ENCODE measurements at regions not wholly inside any gene's neighbourhood (a gene's known extent, or its start where the extent isn't known, plus 50 kb on each side); places are given as distances from the start of the nearest gene placed in this dataset.

DNA sequence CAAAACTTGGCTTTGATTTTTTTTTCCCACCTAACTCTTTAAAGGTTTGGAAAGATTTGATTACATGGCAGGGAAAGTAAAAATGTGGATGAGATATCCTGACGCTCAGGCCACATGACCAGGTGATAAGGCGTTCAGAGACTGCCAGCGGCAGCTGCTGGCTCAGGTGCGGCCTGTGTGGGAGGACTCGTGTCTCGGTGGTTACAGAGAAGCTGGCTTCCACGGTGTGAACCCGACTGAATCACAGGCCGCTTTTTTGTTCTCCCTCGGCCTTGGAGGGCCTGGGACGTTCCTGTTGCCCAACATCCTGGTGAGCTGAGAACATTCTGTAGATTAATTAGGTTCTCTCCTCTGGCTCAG lies 124.2 kb upstream of the ZNF516 start:
- no peak overlapping the region for H3K9ac ChIP-seq (ENCODE audit: extremely low read depth, insufficient read length, low read length)
- no peak overlapping the region for H2AFZ ChIP-seq (ENCODE audit: low read length)
- H3K4me3 Mint-ChIP-seq, result peak overlapping the region; percentile 67 to 74; a peak in 2 of 5 replicates
- DNase-seq, result no peak
- no peak overlapping the region for H4K5ac ChIP-seq (ENCODE audit: insufficient read length, low read depth, low read length)
- peaks cover 64 to 66% of the 10 kb centered on the region in 2 experiments for H3K4me1 Mint-ChIP-seq
- H3K9me3 Mint-ChIP-seq, result no peaks in the 10 kb centered on the region; a peak in 1 of 5 replicates
- no peak overlapping the region for H3T11ph ChIP-seq (ENCODE audit: low read length)
- peaks cover 44% of the 10 kb centered on the region for H3K27me3 Mint-ChIP-seq (ENCODE audit: low read depth)
- 0 out of 7 replicates have a peak, but pooled peaks cover 0 to 4% (median 0%) of the 10 kb centered on the region in 3 experiments for H3K36me3 Mint-ChIP-seq (ENCODE audit: insufficient read depth in 1 of 3, low read depth in 3 of 3)
- H2BK12ac ChIP-seq (ENCODE audit: insufficient read length, low read depth, low read length), result no peak overlapping the region
- no peak overlapping the region for H2BK5ac ChIP-seq (ENCODE audit: insufficient read length, low read length)
- H3K4ac ChIP-seq (ENCODE audit: low read depth, low read length), result no peak overlapping the region
- no peak overlapping the region for H3K27ac ChIP-seq (ENCODE audit: insufficient read length, low read depth, low read length)
- H3K4me1 ChIP-seq (ENCODE audit: insufficient read depth, low read length), result peaks cover 2% of the 10 kb centered on the region; the same call in 1 of the 2 replicates
- H4K20me1 ChIP-seq (ENCODE audit: control insufficient read depth, insufficient read depth, insufficient read length), result no peaks in the 10 kb centered on the region
- TF ChIP-seq CTCF (conservative IDR thresholded peaks at IDR 0.05), result no peak
- H3K23ac ChIP-seq (ENCODE audit: insufficient read length, low read depth, low read length), result no peak overlapping the region
- no peak overlapping the region for H4K8ac ChIP-seq (replicated peaks; ENCODE audit: insufficient read length, low read depth, low read length)
- H3K79me1 ChIP-seq (ENCODE audit: insufficient read depth, low read depth, low read length, poor library complexity, severe bottlenecking), result no peaks in the 10 kb centered on the region
- peaks cover 8% of the 10 kb centered on the region for H3K23me2 ChIP-seq (ENCODE audit: insufficient read length, low read depth, low read length, poor library complexity, severe bottlenecking)
- no peak overlapping the region for H2BK120ac ChIP-seq (ENCODE audit: low read depth, low read length, poor library complexity, severe bottlenecking)
- no peak overlapping the region for H2BK20ac ChIP-seq (ENCODE audit: low read depth, low read length, poor library complexity, severe bottlenecking)
- no peak overlapping the region for H2AK5ac ChIP-seq (ENCODE audit: insufficient read length, low read length)
- peak overlapping the region; percentile 50 for H3K4me2 ChIP-seq (ENCODE audit: insufficient read depth, insufficient read length, low read length)
- no peaks in the 10 kb centered on the region for H3K27me3 ChIP-seq (ENCODE audit: insufficient read depth, low read length)
- H3K14ac ChIP-seq (ENCODE audit: insufficient read depth, low read length), result no peak overlapping the region
- peak overlapping the region in 1 of 3 experiments; percentile 75; a peak in 1 of 7 replicates for H3K27ac Mint-ChIP-seq
- H3K18ac ChIP-seq (ENCODE audit: insufficient read length, low read depth, low read length), result no peak overlapping the region
- no CpG with 5 or more reads among the region's 11 CpGs for WGBS (ENCODE audit: extremely low coverage, insufficient read length, low lambda C conversion rate)
- H3K56ac ChIP-seq (ENCODE audit: insufficient read length, low read depth, low read length), result no peak overlapping the region
- H3K9me3 ChIP-seq (ENCODE audit: control insufficient read depth, low read depth, low read length), result no peaks in the 10 kb centered on the region
- no peak overlapping the region for H4K91ac ChIP-seq (ENCODE audit: insufficient read length, low read depth, low read length)
- no peak overlapping the region for H2BK15ac ChIP-seq (ENCODE audit: low read depth, low read length)
- H3K79me2 ChIP-seq (ENCODE audit: insufficient read depth, low read length), result no peaks in the 10 kb centered on the region
